ENCODE measurements at regions not wholly inside any gene's neighbourhood (a gene's known extent, or its start where the extent isn't known, plus 50 kb on each side); places are given as distances from the start of the nearest gene placed in this dataset.

GRCh38 chr7:125555916-125556315, 626.3 kb upstream of the POT1 start:
- TF ChIP-seq CTCF (conservative IDR thresholded peaks at IDR 0.05) (no peak), EZH2 (IDR thresholded peaks at IDR 0.05; ENCODE audit: low read depth) (no peak)
- H3K79me2 ChIP-seq (ENCODE audit: low read depth) = no peaks in the 10 kb centered on the region
- no peaks in the 10 kb centered on the region for H3K27me3 ChIP-seq (ENCODE audit: insufficient read depth, low read depth)
- intact Hi-C loops (cut with micrococcal nuclease; ENCODE audit: unreplicated experiment) = no loop called here
- no peak overlapping the region for H3K27ac ChIP-seq
- H2AFZ ChIP-seq = no peak overlapping the region
- ChIA-PET POLR2A (ENCODE audit: unreplicated experiment) (no interaction called here), CTCF (no interaction called here)
- no peaks in the 10 kb centered on the region for H3F3A ChIP-seq (ENCODE audit: insufficient read depth, low read depth)
- no peaks in the 10 kb centered on the region for H3K4me1 ChIP-seq (replicated peaks; ENCODE audit: insufficient read depth)
- no peaks in the 10 kb centered on the region for H3K9me3 ChIP-seq (ENCODE audit: insufficient read depth, low read depth)
- no peaks in the 10 kb centered on the region for H4K20me1 ChIP-seq (ENCODE audit: insufficient read depth)
- H3K4me3 ChIP-seq = no peak overlapping the region
- no peak overlapping the region for H3K4me2 ChIP-seq
- DNase-seq = no peak
- BruUV-seq (replicated peaks) = no TSS peak
- no peaks in the 10 kb centered on the region for H3K36me3 ChIP-seq (ENCODE audit: low read depth)
- H3K9me2 ChIP-seq (ENCODE audit: insufficient read depth) = no peaks in the 10 kb centered on the region

DNA sequence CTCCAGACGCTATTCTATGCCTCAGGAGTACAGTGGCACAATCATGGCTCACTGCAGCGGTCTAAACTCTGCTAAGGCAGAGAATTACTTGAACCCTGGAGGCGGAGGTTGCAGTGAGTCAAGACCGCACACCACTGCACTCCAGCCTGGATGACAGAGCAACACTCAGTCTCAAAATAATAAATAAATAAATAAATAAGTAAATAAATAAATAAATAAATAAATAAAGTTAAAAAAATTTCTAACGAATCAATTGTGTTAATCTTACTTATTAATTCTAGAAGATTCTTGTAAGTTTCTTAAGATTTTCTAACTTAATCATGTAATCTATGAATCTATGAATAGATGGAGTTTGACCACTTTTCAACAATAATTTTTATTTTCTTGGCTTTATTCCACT, 621.4 kb upstream of the POT1 start:
- H3K27me3 ChIP-seq (ENCODE audit: insufficient read depth, low read depth) = no peaks in the 10 kb centered on the region
- POLR2A ChIA-PET (ENCODE audit: unreplicated experiment) = no interaction called here

DNA sequence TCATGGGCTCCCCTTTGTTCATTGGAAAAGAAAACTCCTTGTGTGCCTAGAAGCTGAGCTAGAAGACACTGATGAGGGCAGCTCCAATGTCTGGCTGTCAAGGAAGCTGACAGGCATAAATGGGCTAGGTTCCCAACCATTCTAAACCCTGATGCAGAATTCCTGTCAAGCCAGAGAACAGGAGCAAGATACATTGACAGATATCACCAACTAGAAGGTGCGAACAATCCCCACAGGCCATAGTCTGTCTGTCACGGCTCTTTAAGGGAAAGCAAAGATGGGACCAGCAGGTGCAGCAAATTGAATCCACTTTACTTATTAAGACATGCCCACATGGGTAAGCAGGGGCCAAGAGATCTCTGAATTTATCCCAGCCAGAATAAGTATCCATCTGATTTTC, 617.9 kb upstream of the POT1 start:
- no peak overlapping the region for H3K4me3 ChIP-seq
- POLR2A ChIA-PET (ENCODE audit: unreplicated experiment) = no interaction called here
- no peak for DNase-seq
- no peaks in the 10 kb centered on the region for H3K27me3 ChIP-seq (ENCODE audit: insufficient read depth, low read depth)
- no peaks in the 10 kb centered on the region for H3K79me2 ChIP-seq (ENCODE audit: low read depth)
- intact Hi-C loops (cut with micrococcal nuclease; ENCODE audit: unreplicated experiment) = no loop called here
- H3K9me3 ChIP-seq (ENCODE audit: insufficient read depth, low read depth) = no peaks in the 10 kb centered on the region
- CTCF ChIA-PET = interaction anchor here (0.7 kb wide), 1 partner anchor 1012 kb away, joined by 6 read pairs; no protein-coding TSS in a partner anchor
- no peak overlapping the region for H2AFZ ChIP-seq
- H3F3A ChIP-seq (ENCODE audit: insufficient read depth, low read depth) = no peaks in the 10 kb centered on the region
- H3K27ac ChIP-seq = no peak overlapping the region
- no peaks in the 10 kb centered on the region for H3K4me1 ChIP-seq (replicated peaks; ENCODE audit: insufficient read depth)
- no peaks in the 10 kb centered on the region for H4K20me1 ChIP-seq (ENCODE audit: insufficient read depth)
- H3K4me2 ChIP-seq = no peak overlapping the region
- H3K36me3 ChIP-seq (ENCODE audit: low read depth) = no peaks in the 10 kb centered on the region
- H3K9me2 ChIP-seq (ENCODE audit: insufficient read depth) = no peaks in the 10 kb centered on the region
- no TSS peak for BruUV-seq (replicated peaks)
- no peak for TF ChIP-seq EZH2 (IDR thresholded peaks at IDR 0.05; ENCODE audit: low read depth)

More for the DNA sequence above, 621.4 kb upstream of the POT1 start:
- Histone ChIP-seq H3K4me3 (no peak overlapping the region), H3K4me1 (replicated peaks; ENCODE audit: insufficient read depth) (no peaks in the 10 kb centered on the region), H3K9me3 (ENCODE audit: insufficient read depth, low read depth) (no peaks in the 10 kb centered on the region), H3K36me3 (ENCODE audit: low read depth) (no peaks in the 10 kb centered on the region), H3K79me2 (ENCODE audit: low read depth) (no peaks in the 10 kb centered on the region), H3F3A (ENCODE audit: insufficient read depth, low read depth) (no peaks in the 10 kb centered on the region), H3K4me2 (no peak overlapping the region), H4K20me1 (ENCODE audit: insufficient read depth) (no peaks in the 10 kb centered on the region), H3K9me2 (ENCODE audit: insufficient read depth) (no peaks in the 10 kb centered on the region), H2AFZ (no peak overlapping the region), H3K27ac (no peak overlapping the region)
- CTCF ChIA-PET = no interaction called here
- BruUV-seq (replicated peaks) = no TSS peak
- no peak for DNase-seq
- no peak for TF ChIP-seq EZH2 (IDR thresholded peaks at IDR 0.05; ENCODE audit: low read depth)
- TF ChIP-seq CTCF (conservative IDR thresholded peaks at IDR 0.05) = no peak
- intact Hi-C loops (cut with micrococcal nuclease; ENCODE audit: unreplicated experiment) = no loop called here

- DNase-seq = no peak
- POLR2A ChIA-PET (ENCODE audit: unreplicated experiment) = no interaction called here
- Histone ChIP-seq H3K27me3 (ENCODE audit: insufficient read depth, low read depth) (no peaks in the 10 kb centered on the region), H2AFZ (no peak overlapping the region), H4K20me1 (ENCODE audit: insufficient read depth) (no peaks in the 10 kb centered on the region), H3K9me3 (ENCODE audit: insufficient read depth, low read depth) (no peaks in the 10 kb centered on the region), H3K79me2 (ENCODE audit: low read depth) (no peaks in the 10 kb centered on the region), H3K4me2 (no peak overlapping the region), H3K4me1 (replicated peaks; ENCODE audit: insufficient read depth) (no peaks in the 10 kb centered on the region), H3K36me3 (ENCODE audit: low read depth) (no peaks in the 10 kb centered on the region), H3K4me3 (no peak overlapping the region), H3K27ac (no peak overlapping the region), H3K9me2 (ENCODE audit: insufficient read depth) (no peaks in the 10 kb centered on the region), H3F3A (ENCODE audit: insufficient read depth, low read depth) (no peaks in the 10 kb centered on the region)
- BruUV-seq (replicated peaks) = no TSS peak
- intact Hi-C loops (cut with micrococcal nuclease; ENCODE audit: unreplicated experiment) = no loop called here
- CTCF ChIA-PET = no interaction called here
- TF ChIP-seq CTCF (conservative IDR thresholded peaks at IDR 0.05) = no peak
- TF ChIP-seq EZH2 (IDR thresholded peaks at IDR 0.05; ENCODE audit: low read depth) = no peak
Measured at GRCh38 chr7:125530553-125530952, 600.9 kb upstream of the POT1 start.
